ENCODE measurements at regions not wholly inside any gene's neighbourhood (a gene's known extent, or its start where the extent isn't known, plus 50 kb on each side); places are given as distances from the start of the nearest gene placed in this dataset.

GRCh38 chr18:76548541-76548940, 53.5 kb upstream of the ZNF516 start:
- DNase-seq (ENCODE audit: low read depth): no peak
- no peak overlapping the region for H3K4me3 ChIP-seq (replicated peaks; ENCODE audit: low read depth, low read length)
- no peak for TF ChIP-seq CTCF (IDR thresholded peaks at IDR 0.05; ENCODE audit: low read length, missing control alignments)

- no peak overlapping the region for H3K4me3 ChIP-seq (replicated peaks; ENCODE audit: low read depth, low read length)
- TF ChIP-seq CTCF (IDR thresholded peaks at IDR 0.05; ENCODE audit: low read length, missing control alignments): no peak
- no peak for DNase-seq (ENCODE audit: low read depth)
Observed at GRCh38 chr18:76547296-76547695, 52.3 kb upstream of the ZNF516 start.

- no peak for DNase-seq (ENCODE audit: low read depth)
- H3K4me3 ChIP-seq (replicated peaks; ENCODE audit: low read depth, low read length): no peak overlapping the region
- TF ChIP-seq CTCF (IDR thresholded peaks at IDR 0.05; ENCODE audit: low read length, missing control alignments): no peak
Observed at GRCh38 chr18:76546436-76546835, 51.4 kb upstream of the ZNF516 start.

- TF ChIP-seq CTCF (IDR thresholded peaks at IDR 0.05; ENCODE audit: low read length, missing control alignments): no peak
- no peak overlapping the region for H3K4me3 ChIP-seq (replicated peaks; ENCODE audit: low read depth, low read length)
- DNase-seq (ENCODE audit: low read depth): no peak
Observed at GRCh38 chr18:76546088-76546435, 51.0 kb upstream of the ZNF516 start.

- DNase-seq (ENCODE audit: low read depth): no peak
- TF ChIP-seq CTCF (IDR thresholded peaks at IDR 0.05; ENCODE audit: low read length, missing control alignments): no peak
- no peak overlapping the region for H3K4me3 ChIP-seq (replicated peaks; ENCODE audit: low read depth, low read length)
Observed at GRCh38 chr18:76545433-76546087, 50.5 kb upstream of the ZNF516 start.

GRCh38 chr18:76544511-76545345, 49.7 kb upstream of the ZNF516 start:
- no peak overlapping the region for H3K4me3 ChIP-seq (replicated peaks; ENCODE audit: low read depth, low read length)
- TF ChIP-seq CTCF (IDR thresholded peaks at IDR 0.05; ENCODE audit: low read length, missing control alignments): no peak
- no peak for DNase-seq (ENCODE audit: low read depth)

All from fibroblast of pulmonary artery (primary cell).